Activated CD4-positive, alpha-beta memory T cell treated with anti-CD3 and anti-CD28 coated beads for 36 hours (primary cell): ENCODE measurements at regions not wholly inside any gene's neighbourhood (a gene's known extent, or its start where the extent isn't known, plus 50 kb on each side); places are given as distances from the start of the nearest gene placed in this dataset.
"Not testable (repeated sequence)": the region's sequence is repeated elsewhere in the genome, so short reads cannot be mapped to it uniquely, and the experiment has no call there.

Source experiments
- CTCF ChIA-PET: fragments of 350-600 bp; sonication (Branson Sonifier 250); formaldehyde crosslinking; loops from one replicate; lab custom pipeline; 2021; ENCODE audit warnings: antibody characterized with exemption, inconsistent platforms; lab: Charles Lee
- POLR2A ChIA-PET: fragments of 350-600 bp; sonication (Branson Sonifier 250); formaldehyde crosslinking; loops from one replicate; lab custom pipeline; 2021; ENCODE audit warnings: antibody characterized with exemption; lab: Charles Lee
- DNase-seq: peaks from one replicate; pipeline ENCODE4 v3.0.0-alpha.2; 2020
- H3K27ac Mint-ChIP-seq: one replicate; pipeline ENCODE4 v1.8.0; 2021; ENCODE audit warnings: mixed read lengths
- H3K27me3 Mint-ChIP-seq: one replicate; pipeline ENCODE4 v1.8.0; 2021; ENCODE audit warnings: mixed read lengths
- H3K36me3 Mint-ChIP-seq: one replicate; pipeline ENCODE4 v1.8.0; 2021; ENCODE audit warnings: mixed read lengths
- H3K4me1 Mint-ChIP-seq: one replicate; pipeline ENCODE4 v1.8.0; 2021; ENCODE audit warnings: low read depth, mixed read lengths
- H3K4me3 Mint-ChIP-seq: one replicate; pipeline ENCODE4 v1.8.0; 2021; ENCODE audit warnings: mild to moderate bottlenecking, mixed read lengths
- H3K9me3 Mint-ChIP-seq: one replicate; pipeline ENCODE4 v1.8.0; 2021; ENCODE audit warnings: mixed read lengths
- intact Hi-C: fragments of 100-400 bp; cut with micrococcal nuclease; formaldehyde crosslinking; loops from one replicate; pipeline ENCODE4 v1.15.1; 2023

DNA sequence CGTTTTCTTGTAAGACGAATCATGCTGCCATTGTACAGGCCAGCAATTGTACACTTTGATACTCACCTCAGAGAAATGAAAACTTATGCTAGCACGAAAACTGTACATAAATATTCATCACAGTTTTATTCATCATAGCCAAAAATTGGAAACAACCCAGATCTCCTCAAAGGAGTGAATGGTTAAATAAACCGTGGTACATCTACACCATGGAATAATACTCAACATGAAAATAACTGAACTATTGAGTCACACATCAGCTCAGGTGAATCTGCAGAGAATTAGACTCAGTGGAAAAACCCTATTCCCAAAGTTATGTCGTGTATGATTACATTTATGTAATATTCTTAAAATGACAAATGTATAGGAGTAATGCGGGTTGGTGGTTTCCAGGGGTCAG, 251.0 kb upstream of the HDAC4 start:
- intact Hi-C loops: no loop called here
- Mint-ChIP-seq H3K9me3 (peaks cover 7% of the 10 kb centered on the region), H3K36me3 (no peaks in the 10 kb centered on the region), H3K27me3 (peaks cover 2% of the 10 kb centered on the region), H3K27ac (no peak overlapping the region), H3K4me3 (no peak overlapping the region), H3K4me1 (peaks cover 3% of the 10 kb centered on the region)
- POLR2A ChIA-PET: no interaction called here
- DNase-seq: no peak
- CTCF ChIA-PET: no interaction called here

DNA sequence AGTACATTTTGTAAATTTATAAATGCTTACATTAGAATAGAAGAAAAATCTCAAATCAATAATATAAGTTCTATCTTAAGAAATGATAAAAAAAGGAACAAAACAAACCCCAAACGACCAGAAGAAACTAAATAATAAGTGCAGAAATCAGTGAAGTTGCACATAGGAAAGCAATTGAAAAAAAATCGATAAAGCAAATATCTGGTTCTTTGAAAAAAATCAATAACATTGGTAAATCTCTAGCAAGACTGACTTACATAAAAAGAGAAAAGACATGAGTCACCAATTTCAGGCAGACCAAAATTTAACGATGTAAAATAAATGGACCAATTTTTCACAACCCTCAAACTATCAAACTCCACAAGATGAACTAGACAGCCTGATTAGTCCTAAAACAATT, 249.9 kb upstream of the HDAC4 start:
- peaks cover 3% of the 10 kb centered on the region for H3K4me1 Mint-ChIP-seq
- H3K27ac Mint-ChIP-seq: no peak overlapping the region
- no peak overlapping the region for H3K4me3 Mint-ChIP-seq
- POLR2A ChIA-PET: no interaction called here
- DNase-seq: no peak
- CTCF ChIA-PET: no interaction called here
- peaks cover 2% of the 10 kb centered on the region for H3K27me3 Mint-ChIP-seq
- no peaks in the 10 kb centered on the region for H3K36me3 Mint-ChIP-seq
- intact Hi-C loops: no loop called here
- peaks cover 7% of the 10 kb centered on the region for H3K9me3 Mint-ChIP-seq

GRCh38 chr2:239649309-239649708, 248.5 kb upstream of the HDAC4 start:
- no peaks in the 10 kb centered on the region for H3K36me3 Mint-ChIP-seq
- H3K27me3 Mint-ChIP-seq: peaks cover 2% of the 10 kb centered on the region
- DNase-seq: no peak
- no peak overlapping the region for H3K27ac Mint-ChIP-seq
- no peak overlapping the region for H3K4me3 Mint-ChIP-seq
- POLR2A ChIA-PET: no interaction called here
- peaks cover 7% of the 10 kb centered on the region for H3K9me3 Mint-ChIP-seq
- CTCF ChIA-PET: no interaction called here
- peaks cover 3% of the 10 kb centered on the region for H3K4me1 Mint-ChIP-seq
- intact Hi-C loops: no loop called here

DNA sequence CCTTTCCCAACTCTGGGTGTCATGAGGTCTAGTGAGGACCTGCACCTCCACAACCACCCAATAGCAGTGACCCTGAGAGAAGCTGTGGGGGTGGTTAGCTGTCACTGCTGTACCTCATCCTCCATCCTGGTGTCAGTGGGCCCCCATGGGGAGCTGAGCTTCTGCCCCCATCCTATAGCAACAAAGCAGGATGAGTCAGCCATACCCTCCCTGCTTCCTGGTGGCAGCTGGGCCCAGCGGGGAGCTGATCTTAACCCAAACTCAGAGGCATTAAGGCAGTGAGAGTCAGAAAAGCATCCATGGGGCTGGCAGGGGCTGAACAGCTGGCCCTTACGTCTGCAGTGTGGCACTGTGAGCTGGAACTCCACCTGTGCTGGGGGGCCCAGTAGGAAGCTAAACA, 247.8 kb upstream of the HDAC4 start:
- ChIA-PET POLR2A (no interaction called here), CTCF (interaction anchor here (0.5 kb wide), 1 partner anchor 242 kb away, joined by 3 read pairs; no protein-coding TSS in a partner anchor)
- peaks cover 3% of the 10 kb centered on the region for H3K4me1 Mint-ChIP-seq
- no peak overlapping the region for H3K4me3 Mint-ChIP-seq
- intact Hi-C loops: no loop called here
- H3K27ac Mint-ChIP-seq: no peak overlapping the region
- H3K36me3 Mint-ChIP-seq: no peaks in the 10 kb centered on the region
- H3K27me3 Mint-ChIP-seq: peaks cover 2% of the 10 kb centered on the region
- H3K9me3 Mint-ChIP-seq: peaks cover 7% of the 10 kb centered on the region
- no peak for DNase-seq

DNA sequence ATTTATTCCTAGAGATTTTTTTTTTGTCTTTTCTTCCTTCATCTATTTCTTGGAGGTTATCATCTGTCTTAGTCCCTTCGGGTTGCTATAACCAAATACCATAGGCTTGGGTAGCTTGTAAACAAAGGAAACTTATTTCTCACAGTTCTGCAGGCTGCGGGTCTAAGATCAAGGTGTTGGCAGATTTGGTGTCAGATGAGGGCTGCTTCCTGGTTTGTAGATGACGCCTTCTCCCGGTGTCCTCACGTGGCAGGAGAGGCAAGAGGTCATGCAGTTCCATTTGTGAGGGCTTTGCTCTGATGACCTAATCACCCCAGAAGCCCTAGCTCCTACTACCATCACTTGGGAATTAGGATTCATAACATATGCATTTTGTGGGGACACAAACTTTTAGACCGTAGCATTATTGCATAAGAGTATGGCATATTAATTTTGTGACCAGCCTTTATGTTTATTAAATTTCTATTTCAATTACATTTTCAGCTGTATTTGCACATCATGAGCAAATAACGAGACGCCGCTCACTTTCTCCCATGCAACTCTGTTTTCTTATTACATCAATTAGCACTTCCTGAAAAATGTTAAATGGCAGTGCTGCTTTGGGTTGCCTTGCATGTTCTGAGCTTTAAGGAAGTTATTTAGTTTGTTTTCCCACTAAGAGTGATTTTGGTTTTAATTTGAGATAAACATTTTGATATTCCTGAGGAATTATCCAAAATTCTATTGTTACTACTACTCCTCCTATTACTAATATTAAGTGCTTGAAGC, 246.4 kb upstream of the HDAC4 start:
- Mint-ChIP-seq H3K36me3 (no peaks in the 10 kb centered on the region), H3K27ac (no peak overlapping the region), H3K27me3 (peaks cover 2% of the 10 kb centered on the region), H3K4me3 (no peak overlapping the region), H3K9me3 (peaks cover 7% of the 10 kb centered on the region), H3K4me1 (peaks cover 3% of the 10 kb centered on the region)
- ChIA-PET CTCF (no interaction called here), POLR2A (no interaction called here)
- intact Hi-C loops: no loop called here
- DNase-seq: no peak

DNA sequence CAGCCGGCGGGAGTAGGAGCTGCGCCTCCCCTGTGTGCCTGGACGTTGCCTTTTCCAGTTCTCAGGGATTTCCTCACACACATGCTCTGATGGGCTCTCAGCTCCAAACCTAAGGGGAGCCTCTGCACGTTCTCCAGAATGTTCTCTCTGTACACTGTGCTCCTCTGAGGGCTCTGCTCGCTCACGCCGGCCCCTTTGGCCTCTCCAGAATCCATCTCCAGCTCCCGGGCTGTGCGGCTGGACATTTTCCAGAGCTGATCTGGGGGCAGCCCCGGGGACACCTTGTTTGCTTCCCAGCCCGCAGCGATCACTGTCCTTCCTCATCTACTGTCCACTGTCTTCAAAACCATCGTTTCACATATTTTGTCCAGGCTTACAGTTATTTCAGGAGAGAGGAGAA, 245.4 kb upstream of the HDAC4 start:
- H3K27ac Mint-ChIP-seq: no peak overlapping the region
- intact Hi-C loops: no loop called here
- no peak overlapping the region for H3K4me3 Mint-ChIP-seq
- H3K36me3 Mint-ChIP-seq: no peaks in the 10 kb centered on the region
- ChIA-PET POLR2A (interaction anchor here (0.6 kb wide), 1 partner anchor 14 kb away, joined by 3 read pairs; no protein-coding TSS in a partner anchor), CTCF (no interaction called here)
- peaks cover 3% of the 10 kb centered on the region for H3K4me1 Mint-ChIP-seq
- DNase-seq: no peak
- peaks cover 7% of the 10 kb centered on the region for H3K9me3 Mint-ChIP-seq
- peaks cover 2% of the 10 kb centered on the region for H3K27me3 Mint-ChIP-seq

DNA sequence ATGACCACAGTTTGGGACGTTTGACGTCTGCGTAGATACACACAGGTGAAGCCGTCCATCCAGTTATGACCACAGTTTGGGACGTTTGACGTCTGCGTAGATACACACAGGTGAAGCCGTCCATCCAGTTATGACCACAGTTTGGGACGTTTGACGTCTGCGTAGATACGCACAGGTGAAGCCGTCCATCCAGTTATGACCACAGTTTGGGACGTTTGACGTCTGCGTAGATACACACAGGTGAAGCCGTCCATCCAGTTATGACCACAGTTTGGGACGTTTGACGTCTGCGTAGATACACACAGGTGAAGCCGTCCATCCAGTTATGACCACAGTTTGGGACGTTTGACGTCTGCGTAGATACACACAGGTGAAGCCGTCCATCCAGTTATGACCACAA, 243.8 kb upstream of the HDAC4 start:
- POLR2A ChIA-PET, H3K27ac Mint-ChIP-seq, CTCF ChIA-PET, H3K9me3 Mint-ChIP-seq, H3K27me3 Mint-ChIP-seq, DNase-seq, H3K36me3 Mint-ChIP-seq, H3K4me3 Mint-ChIP-seq, H3K4me1 Mint-ChIP-seq, intact Hi-C loops: not testable (repeated sequence)

GRCh38 chr2:239644011-239644410, 243.2 kb upstream of the HDAC4 start:
- ChIA-PET POLR2A (no interaction called here), CTCF (no interaction called here)
- Mint-ChIP-seq H3K27ac (no peak overlapping the region), H3K4me3 (no peak overlapping the region), H3K9me3 (peaks cover 3% of the 10 kb centered on the region), H3K27me3 (peaks cover 2% of the 10 kb centered on the region), H3K4me1 (peaks cover 3% of the 10 kb centered on the region), H3K36me3 (no peaks in the 10 kb centered on the region)
- intact Hi-C loops: no loop called here
- DNase-seq: peak; percentile 30

DNA sequence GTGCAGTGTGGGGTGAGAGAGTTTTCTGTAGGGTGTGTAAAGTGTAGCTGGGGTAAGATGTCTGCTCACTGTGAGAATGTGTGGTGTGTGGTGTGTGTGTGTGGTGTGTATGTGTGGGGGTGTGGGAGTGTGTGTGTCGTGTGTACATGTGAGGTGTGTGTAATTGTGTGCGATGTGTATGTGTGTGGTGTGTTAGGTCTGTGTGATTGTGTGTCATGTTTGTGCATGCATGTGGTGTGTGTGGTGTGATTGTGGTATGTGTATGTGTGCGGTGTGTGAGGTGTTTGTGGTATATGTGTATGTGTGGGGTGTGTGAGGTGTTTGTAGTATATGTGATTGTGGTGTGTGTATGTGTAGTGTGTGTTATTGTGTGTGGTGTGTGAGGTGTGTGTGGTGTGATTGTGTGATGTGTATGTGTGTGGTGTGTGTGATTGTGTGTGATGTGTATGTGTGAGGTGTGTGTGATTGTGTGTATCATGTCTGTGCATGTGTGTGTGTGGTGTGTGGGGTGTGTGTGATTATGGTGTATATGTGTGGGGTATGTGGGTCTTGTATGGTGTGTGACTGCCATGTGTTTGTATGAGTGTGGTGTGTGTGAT, 241.7 kb upstream of the HDAC4 start:
- Mint-ChIP-seq H3K27me3 (no peaks in the 10 kb centered on the region), H3K9me3 (no peaks in the 10 kb centered on the region), H3K36me3 (no peaks in the 10 kb centered on the region), H3K4me3 (no peak overlapping the region), H3K27ac (no peak overlapping the region), H3K4me1 (peaks cover 3% of the 10 kb centered on the region)
- ChIA-PET CTCF (no interaction called here), POLR2A (no interaction called here)
- intact Hi-C loops: no loop called here
- DNase-seq: no peak

- POLR2A ChIA-PET, H3K9me3 Mint-ChIP-seq, H3K4me3 Mint-ChIP-seq, CTCF ChIA-PET, DNase-seq, H3K4me1 Mint-ChIP-seq, H3K27me3 Mint-ChIP-seq, intact Hi-C loops, H3K36me3 Mint-ChIP-seq, H3K27ac Mint-ChIP-seq: not testable (repeated sequence)
Observed at GRCh38 chr2:239641904-239642303, 241.1 kb upstream of the HDAC4 start.

DNA sequence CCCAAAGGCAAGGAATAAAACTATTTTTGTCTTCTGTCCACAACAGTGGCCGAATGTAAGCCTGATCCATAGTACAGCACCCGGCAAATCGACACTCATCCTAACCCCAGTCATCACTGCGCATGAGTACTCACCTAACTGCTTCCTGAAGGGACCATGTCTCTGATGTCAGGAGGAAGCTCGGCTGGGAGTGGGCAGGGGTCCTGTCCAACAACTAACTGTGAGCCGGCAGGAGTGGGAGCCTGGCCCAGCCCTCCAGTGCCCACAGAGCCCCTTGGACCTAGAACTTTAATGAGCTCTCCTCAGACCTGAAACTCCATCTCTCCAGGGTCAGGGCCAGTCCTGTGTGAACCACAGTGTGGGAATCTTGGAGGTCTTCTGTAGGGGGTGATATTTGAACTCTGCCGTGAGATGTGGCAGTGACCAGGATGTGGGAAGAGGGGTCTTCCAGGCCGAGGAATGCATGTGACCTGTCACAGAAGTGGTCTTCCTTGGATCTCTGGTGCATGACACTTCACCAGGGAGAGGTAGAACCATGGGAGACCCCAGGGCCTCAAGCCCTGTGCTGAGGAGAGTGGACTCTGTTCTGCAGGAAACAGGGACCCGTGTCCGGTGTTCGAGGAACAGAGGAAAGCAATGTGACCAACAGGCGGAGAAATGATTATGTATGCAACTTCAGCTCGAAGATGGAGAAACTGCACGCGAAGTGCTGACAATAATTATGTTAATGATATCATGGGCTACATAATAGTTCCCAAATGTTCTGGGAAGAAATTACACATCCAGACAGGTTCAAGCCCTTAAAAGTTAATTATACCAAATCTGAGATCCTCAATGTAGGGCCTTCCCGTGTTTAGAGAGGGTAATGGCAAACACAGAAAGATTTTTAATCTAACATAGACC, 240.1 kb upstream of the HDAC4 start:
- Mint-ChIP-seq H3K9me3 (peaks cover 9% of the 10 kb centered on the region), H3K27ac (no peak overlapping the region), H3K4me3 (no peak overlapping the region), H3K36me3 (no peaks in the 10 kb centered on the region), H3K27me3 (no peaks in the 10 kb centered on the region), H3K4me1 (peaks cover 5% of the 10 kb centered on the region)
- intact Hi-C loops: no loop called here
- CTCF ChIA-PET: no interaction called here
- POLR2A ChIA-PET: no interaction called here
- no peak for DNase-seq

DNA sequence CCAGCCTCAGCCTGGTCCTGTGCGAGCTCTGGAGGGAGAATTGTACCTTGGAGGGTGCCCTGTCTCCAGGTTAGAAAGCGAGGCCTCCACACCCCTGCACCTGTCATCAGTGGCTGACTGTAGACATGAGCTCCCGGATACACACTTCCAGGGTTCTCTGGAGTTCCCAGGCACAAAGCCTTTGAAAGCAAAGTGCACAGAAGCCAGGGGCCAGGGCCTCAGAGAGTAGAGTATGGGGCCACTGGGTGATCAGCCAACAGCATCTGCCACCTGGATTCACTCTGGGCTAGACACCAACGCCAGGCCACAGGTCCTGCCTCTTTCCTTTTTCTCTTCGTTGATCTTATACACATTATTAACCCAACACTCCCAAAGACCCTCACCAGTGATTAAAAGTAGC, 239.4 kb upstream of the HDAC4 start:
- Mint-ChIP-seq H3K9me3 (peaks cover 9% of the 10 kb centered on the region), H3K4me3 (no peak overlapping the region), H3K27me3 (no peaks in the 10 kb centered on the region), H3K4me1 (peaks cover 5% of the 10 kb centered on the region), H3K36me3 (no peaks in the 10 kb centered on the region), H3K27ac (no peak overlapping the region)
- DNase-seq: no peak
- ChIA-PET CTCF (no interaction called here), POLR2A (no interaction called here)
- intact Hi-C loops: no loop called here
